ENCODE measurements at regions not wholly inside any gene's neighbourhood (a gene's known extent, or its start where the extent isn't known, plus 50 kb on each side); places are given as distances from the start of the nearest gene placed in this dataset.
"Not testable (repeated sequence)": the region's sequence is repeated elsewhere in the genome, so short reads cannot be mapped to it uniquely, and the experiment has no call there.

GRCh38 chr3:177466622-177467021 lies 269.3 kb upstream of the TBL1XR1 start:
- not testable (repeated sequence) for TF ChIP-seq CTCF (conservative IDR thresholded peaks at IDR 0.05); ZFX (IDR thresholded peaks at IDR 0.05)

All from C4-2B (cell line).